Astrocyte of the cerebellum (primary cell): ENCODE measurements at regions not wholly inside any gene's neighbourhood (a gene's known extent, or its start where the extent isn't known, plus 50 kb on each side); places are given as distances from the start of the nearest gene placed in this dataset.

Experiments used
- DNase-seq: peaks from one replicate; pipeline ENCODE4 v3.0.0-alpha.2; 2011; ENCODE audit warnings: low read depth
- H3K4me3 ChIP-seq: 2 replicates; pipeline ENCODE4 v1.5.1; 2011; ENCODE audit warnings: mild to moderate bottlenecking, low read depth, low read length, moderate library complexity
- CTCF ChIP-seq: IDR thresholded peaks from 2 replicates; pipeline ENCODE4 v1.5.1; 2012; ENCODE audit warnings: low read length, low read depth, moderate library complexity, mild to moderate bottlenecking; ENCODE audit errors: missing control alignments
- in situ Hi-C: cut with HindIII; loops from 2 replicates; pipeline ENCODE4 v1.10.0; 2017; ENCODE audit warnings: low sequenced_read_pairs

- no peak overlapping the region for H3K4me3 ChIP-seq
- in situ Hi-C loops, result no loop called here
- DNase-seq, result no peak
- no peak for TF ChIP-seq CTCF
Observed at GRCh38 chr13:69373747-69374425, 733.7 kb upstream of the ATXN8OS start.

- no peak for DNase-seq
- TF ChIP-seq CTCF, result no peak
- H3K4me3 ChIP-seq, result no peak overlapping the region
- in situ Hi-C loops, result no loop called here
Observed at GRCh38 chr13:69363360-69363759, 744.3 kb upstream of the ATXN8OS start.

GRCh38 chr13:69331245-69331644 lies 776.4 kb upstream of the ATXN8OS start:
- DNase-seq, result no peak
- no peak for TF ChIP-seq CTCF
- no peak overlapping the region for H3K4me3 ChIP-seq
- in situ Hi-C loops, result no loop called here

- DNase-seq, result no peak
Observed at GRCh38 chr13:69324090-69324886, 783.3 kb upstream of the ATXN8OS start.

GRCh38 chr13:69319656-69320055 lies 788.0 kb upstream of the ATXN8OS start:
- no peak overlapping the region for H3K4me3 ChIP-seq
- no peak for TF ChIP-seq CTCF
- DNase-seq, result peak; percentile 19
- in situ Hi-C loops, result no loop called here

More at GRCh38 chr13:69324090-69324886, 783.3 kb upstream of the ATXN8OS start:
- in situ Hi-C loops, result no loop called here
- no peak overlapping the region for H3K4me3 ChIP-seq
- no peak for TF ChIP-seq CTCF

GRCh38 chr13:69315039-69315438 lies 792.6 kb upstream of the ATXN8OS start:
- H3K4me3 ChIP-seq, result no peak overlapping the region
- in situ Hi-C loops, result no loop called here
- TF ChIP-seq CTCF, result no peak
- no peak for DNase-seq
